ENCODE measurements at regions not wholly inside any gene's neighbourhood (a gene's known extent, or its start where the extent isn't known, plus 50 kb on each side); places are given as distances from the start of the nearest gene placed in this dataset.

- TF ChIP-seq ZNF384 (IDR thresholded peaks at IDR 0.05) (no peak), PKNOX1 (IDR thresholded peaks at IDR 0.05) (no peak), TARDBP (IDR thresholded peaks at IDR 0.05) (no peak), FOXK2 (IDR thresholded peaks at IDR 0.05) (no peak), FOXM1 (IDR thresholded peaks at IDR 0.05; ENCODE audit: borderline replicate concordance) (no peak), BHLHE40 (IDR thresholded peaks at IDR 0.05; ENCODE audit: borderline replicate concordance) (no peak), LEF1 (IDR thresholded peaks at IDR 0.05; ENCODE audit: borderline replicate concordance) (no peak), ARNT (IDR thresholded peaks at IDR 0.05) (no peak), FOXA1 (IDR thresholded peaks at IDR 0.05) (no peak), L3MBTL2 (conservative IDR thresholded peaks at IDR 0.05) (no peak), ELF4 (IDR thresholded peaks at IDR 0.05) (no peak), SP1 (IDR thresholded peaks at IDR 0.05) (no peak), SUZ12 (IDR thresholded peaks at IDR 0.05) (no peak), CTBP1 (IDR thresholded peaks at IDR 0.05; ENCODE audit: borderline replicate concordance) (no peak), HDGF (IDR thresholded peaks at IDR 0.05; ENCODE audit: borderline replicate concordance) (no peak), NFRKB (IDR thresholded peaks at IDR 0.05) (no peak)
- CTCF ChIA-PET, result no interaction called here
- DNase-seq (ENCODE audit: extremely low spot score), result no peak
- POLR2A ChIA-PET, result no interaction called here
Observed at GRCh38 chr1:5780324-5780716, 211.9 kb downstream of the NPHP4 start.

- CTCF ChIA-PET, result no interaction called here
- POLR2A ChIA-PET, result no interaction called here
- TF ChIP-seq FOXA1 (IDR thresholded peaks at IDR 0.05) (no peak), ARNT (IDR thresholded peaks at IDR 0.05) (no peak)
- DNase-seq (ENCODE audit: extremely low spot score), result no peak
Observed at GRCh38 chr1:5779608-5780323, 212.5 kb downstream of the NPHP4 start.

- ChIA-PET POLR2A (no interaction called here), CTCF (no interaction called here)
- TF ChIP-seq PKNOX1 (IDR thresholded peaks at IDR 0.05), result no peak
- no peak for TF ChIP-seq FOXA1 (IDR thresholded peaks at IDR 0.05)
- TF ChIP-seq NFRKB (IDR thresholded peaks at IDR 0.05), result no peak
- TF ChIP-seq TARDBP (IDR thresholded peaks at IDR 0.05), result no peak
- TF ChIP-seq LEF1 (IDR thresholded peaks at IDR 0.05; ENCODE audit: borderline replicate concordance), result no peak
- no peak for TF ChIP-seq BHLHE40 (IDR thresholded peaks at IDR 0.05; ENCODE audit: borderline replicate concordance)
- no peak for TF ChIP-seq SUZ12 (IDR thresholded peaks at IDR 0.05)
- no peak for TF ChIP-seq ARNT (IDR thresholded peaks at IDR 0.05)
- no peak for TF ChIP-seq CTBP1 (IDR thresholded peaks at IDR 0.05; ENCODE audit: borderline replicate concordance)
- no peak for TF ChIP-seq ELF4 (IDR thresholded peaks at IDR 0.05)
- no peak for TF ChIP-seq FOXK2 (IDR thresholded peaks at IDR 0.05)
- no peak for TF ChIP-seq ZNF384 (IDR thresholded peaks at IDR 0.05)
- TF ChIP-seq L3MBTL2 (conservative IDR thresholded peaks at IDR 0.05), result no peak
- no peak for TF ChIP-seq FOXM1 (IDR thresholded peaks at IDR 0.05; ENCODE audit: borderline replicate concordance)
- TF ChIP-seq HDGF (IDR thresholded peaks at IDR 0.05; ENCODE audit: borderline replicate concordance), result no peak
- TF ChIP-seq SP1 (IDR thresholded peaks at IDR 0.05), result no peak
- DNase-seq (ENCODE audit: extremely low spot score), result no peak
Observed at GRCh38 chr1:5776035-5776550, 216.1 kb downstream of the NPHP4 start.

GRCh38 chr1:5774019-5774418 lies 218.2 kb downstream of the NPHP4 start:
- TF ChIP-seq NFRKB (IDR thresholded peaks at IDR 0.05), result no peak
- no peak for TF ChIP-seq FOXK2 (IDR thresholded peaks at IDR 0.05)
- no peak for TF ChIP-seq FOXA1 (IDR thresholded peaks at IDR 0.05)
- no peak for TF ChIP-seq PKNOX1 (IDR thresholded peaks at IDR 0.05)
- TF ChIP-seq HDGF (IDR thresholded peaks at IDR 0.05; ENCODE audit: borderline replicate concordance), result no peak
- TF ChIP-seq TARDBP (IDR thresholded peaks at IDR 0.05), result no peak
- TF ChIP-seq ELF4 (IDR thresholded peaks at IDR 0.05), result no peak
- TF ChIP-seq FOXM1 (IDR thresholded peaks at IDR 0.05; ENCODE audit: borderline replicate concordance), result no peak
- no peak for TF ChIP-seq BHLHE40 (IDR thresholded peaks at IDR 0.05; ENCODE audit: borderline replicate concordance)
- TF ChIP-seq ZNF384 (IDR thresholded peaks at IDR 0.05), result no peak
- TF ChIP-seq SP1 (IDR thresholded peaks at IDR 0.05), result no peak
- no peak for TF ChIP-seq SUZ12 (IDR thresholded peaks at IDR 0.05)
- TF ChIP-seq CTBP1 (IDR thresholded peaks at IDR 0.05; ENCODE audit: borderline replicate concordance), result no peak
- ChIA-PET POLR2A (no interaction called here), CTCF (no interaction called here)
- no peak for DNase-seq (ENCODE audit: extremely low spot score)

GRCh38 chr1:5771788-5772187 lies 220.4 kb downstream of the NPHP4 start:
- TF ChIP-seq FOXK2 (IDR thresholded peaks at IDR 0.05), result no peak
- TF ChIP-seq NFRKB (IDR thresholded peaks at IDR 0.05), result no peak
- no peak for TF ChIP-seq PKNOX1 (IDR thresholded peaks at IDR 0.05)
- no peak for TF ChIP-seq BHLHE40 (IDR thresholded peaks at IDR 0.05; ENCODE audit: borderline replicate concordance)
- no peak for TF ChIP-seq SP1 (IDR thresholded peaks at IDR 0.05)
- TF ChIP-seq L3MBTL2 (conservative IDR thresholded peaks at IDR 0.05), result no peak
- no peak for TF ChIP-seq FOXM1 (IDR thresholded peaks at IDR 0.05; ENCODE audit: borderline replicate concordance)
- TF ChIP-seq LEF1 (IDR thresholded peaks at IDR 0.05; ENCODE audit: borderline replicate concordance), result no peak
- TF ChIP-seq SUZ12 (IDR thresholded peaks at IDR 0.05), result no peak
- no peak for TF ChIP-seq ZNF384 (IDR thresholded peaks at IDR 0.05)
- TF ChIP-seq CTBP1 (IDR thresholded peaks at IDR 0.05; ENCODE audit: borderline replicate concordance), result no peak
- TF ChIP-seq ELF4 (IDR thresholded peaks at IDR 0.05), result no peak
- TF ChIP-seq HDGF (IDR thresholded peaks at IDR 0.05; ENCODE audit: borderline replicate concordance), result no peak
- no peak for TF ChIP-seq ARNT (IDR thresholded peaks at IDR 0.05)
- no peak for TF ChIP-seq FOXA1 (IDR thresholded peaks at IDR 0.05)
- ChIA-PET CTCF (no interaction called here), POLR2A (no interaction called here)
- DNase-seq (ENCODE audit: extremely low spot score), result no peak

Measured in HEK293T (cell line).